IMR-90 (cell line): ENCODE measurements at regions not wholly inside any gene's neighbourhood (a gene's known extent, or its start where the extent isn't known, plus 50 kb on each side); places are given as distances from the start of the nearest gene placed in this dataset.

Source experiments
- ATAC-seq: fragments of 200-7000 bp; cut with Tn5 transposase; 2 replicates; pipeline ENCODE4 v1.9.1; 2020; ENCODE audit warnings: low read depth, mild to moderate bottlenecking, moderate library complexity
- BruUV-seq: library from RNA; stranded (reverse); fragments of 400-500 nt; replicated peaks from 2 replicates; lab custom pipeline; 2021; lab: Mats Ljungman, UMichigan
- CTCF ChIA-PET: fragments of 300-600 bp; formaldehyde crosslinking; extraction: SDS; loops from one replicate; lab custom pipeline; 2021; ENCODE audit warnings: antibody characterized with exemption; lab: Yijun Ruan, JAX
- POLR2A ChIA-PET: fragments of 300-600 bp; sonication (Branson Sonifier 250); formaldehyde crosslinking; loops from one replicate; lab custom pipeline; 2022; ENCODE audit warnings: antibody characterized with exemption; ENCODE audit not compliant: unreplicated experiment; lab: Charles Lee
- DNase-seq: peaks from one replicate; pipeline ENCODE4 v3.0.0; 2013
- H2AFZ ChIP-seq: replicated peaks from 2 replicates; pipeline ENCODE3; 2013; ENCODE audit warnings: low read length, mild to moderate bottlenecking; ENCODE audit not compliant: poor library complexity
- H2AK5ac ChIP-seq: 2 replicates; pipeline ENCODE4 v1.6.1; 2013; ENCODE audit warnings: low read depth, low read length, inconsistent platforms
- H2AK9ac ChIP-seq: replicated peaks from 2 replicates; pipeline ENCODE3; 2013; ENCODE audit warnings: mild to moderate bottlenecking, low read depth, low read length, moderate library complexity; ENCODE audit not compliant: poor library complexity
- H2BK120ac ChIP-seq: 2 replicates; pipeline ENCODE4 v1.6.1; 2013; ENCODE audit warnings: low read depth, low read length, inconsistent platforms
- H2BK15ac ChIP-seq: 3 replicates; pipeline ENCODE4 v1.6.1; 2013; ENCODE audit warnings: low read depth, low read length, inconsistent platforms
- H2BK20ac ChIP-seq: 2 replicates; pipeline ENCODE4 v1.6.1; 2013; ENCODE audit warnings: low read depth, mild to moderate bottlenecking, inconsistent platforms, low read length, moderate library complexity
- H2BK5ac ChIP-seq: 2 replicates; pipeline ENCODE4 v1.6.1; 2013; ENCODE audit warnings: mild to moderate bottlenecking, low read depth, low read length, inconsistent platforms; ENCODE audit not compliant: poor library complexity, severe bottlenecking
- H3K14ac ChIP-seq: replicated peaks from 2 replicates; pipeline ENCODE4 v1.6.1; 2013; ENCODE audit warnings: low read depth, low read length, inconsistent platforms
- H3K18ac ChIP-seq: 2 replicates; pipeline ENCODE4 v1.6.1; 2013; ENCODE audit warnings: low read depth, low read length, control low read depth
- H3K23ac ChIP-seq: 2 replicates; pipeline ENCODE4 v1.6.1; 2013; ENCODE audit warnings: low read depth, low read length, inconsistent platforms
- H3K27ac ChIP-seq: 2 replicates; pipeline ENCODE4 v1.5.1; 2013; ENCODE audit warnings: mild to moderate bottlenecking, control low read depth, low read length; ENCODE audit not compliant: insufficient read depth
- H3K27me3 ChIP-seq: 2 replicates; pipeline ENCODE4 v1.6.1; 2013; ENCODE audit warnings: low read length; ENCODE audit not compliant: control insufficient read depth, insufficient read depth
- H3K36me3 ChIP-seq: 2 replicates; pipeline ENCODE4 v1.6.1; 2013; ENCODE audit warnings: low read length, mixed read lengths; ENCODE audit not compliant: control insufficient read depth, insufficient read depth
- H3K4ac ChIP-seq: 2 replicates; pipeline ENCODE4 v1.6.1; 2013; ENCODE audit warnings: low read depth, low read length, inconsistent platforms
- H3K4me1 ChIP-seq: 2 replicates; pipeline ENCODE4 v1.6.1; 2013; ENCODE audit warnings: low read length, mixed read lengths; ENCODE audit not compliant: control insufficient read depth, insufficient read depth
- H3K4me2 ChIP-seq: 2 replicates; pipeline ENCODE4 v1.6.1; 2013; ENCODE audit warnings: low read depth, mild to moderate bottlenecking, control low read depth, low read length, moderate library complexity
- H3K4me3 ChIP-seq: 2 replicates; pipeline ENCODE4 v1.5.1; 2013; ENCODE audit warnings: low read depth, mild to moderate bottlenecking, control low read depth, low read length, moderate library complexity; ENCODE audit not compliant: insufficient read depth
- H3K56ac ChIP-seq: 2 replicates; pipeline ENCODE4 v1.6.1; 2013; ENCODE audit warnings: low read length, inconsistent platforms; ENCODE audit not compliant: insufficient read depth; ENCODE audit errors: extremely low read depth
- H3K79me1 ChIP-seq, 2 experiments: 2 replicates each; pipeline ENCODE4 v1.6.1; 2013; ENCODE audit warnings: low read length in 2 of 2, inconsistent platforms in 1 of 2, low read depth in 1 of 2
- H3K9ac ChIP-seq: 2 replicates; pipeline ENCODE4 v1.6.1; 2013; ENCODE audit warnings: low read depth, low read length, control low read depth
- H3K9me1 ChIP-seq: 2 replicates; pipeline ENCODE4 v1.6.1; 2013; ENCODE audit warnings: low read length, inconsistent platforms; ENCODE audit not compliant: insufficient read depth
- H3K9me3 ChIP-seq: 2 replicates; pipeline ENCODE4 v1.6.1; 2013; ENCODE audit warnings: low read length; ENCODE audit not compliant: control insufficient read depth, insufficient read depth
- H4K20me1 ChIP-seq: 2 replicates; pipeline ENCODE4 v1.6.1; 2013; ENCODE audit warnings: low read length, inconsistent platforms; ENCODE audit not compliant: insufficient read depth
- H4K5ac ChIP-seq: 2 replicates; pipeline ENCODE4 v1.6.1; 2013; ENCODE audit warnings: mild to moderate bottlenecking, low read depth, low read length, control low read depth
- H4K8ac ChIP-seq, 2 experiments: 2 replicates each; pipeline ENCODE4 v1.6.1; 2013; ENCODE audit warnings: low read depth in 2 of 2, low read length in 2 of 2, control low read depth in 1 of 2, inconsistent platforms in 1 of 2
- H4K91ac ChIP-seq: 2 replicates; pipeline ENCODE4 v1.6.1; 2013; ENCODE audit warnings: low read depth, low read length, inconsistent platforms; ENCODE audit not compliant: insufficient read depth
- CEBPB ChIP-seq: IDR thresholded peaks from 2 replicates; pipeline ENCODE4 v1.6.1; 2012; ENCODE audit warnings: low read depth, low read length, improper control_type of control experiment
- CHD1 ChIP-seq: IDR thresholded peaks from 2 replicates; pipeline ENCODE4 v1.6.1; 2012; ENCODE audit warnings: low read depth, low read length, improper control_type of control experiment
- POLR2A ChIP-seq: IDR thresholded peaks from 2 replicates; pipeline ENCODE4 v1.6.1; 2012; ENCODE audit warnings: mild to moderate bottlenecking, low read depth, low read length
- RAD21 ChIP-seq: IDR thresholded peaks from 2 replicates; pipeline ENCODE4 v1.6.1; 2012; ENCODE audit warnings: low read length, improper control_type of control experiment
- RCOR1 ChIP-seq: IDR thresholded peaks from 2 replicates; pipeline ENCODE4 v1.6.1; 2012; ENCODE audit warnings: mild to moderate bottlenecking, low read length, improper control_type of control experiment; ENCODE audit not compliant: insufficient replicate concordance
- RFX5 ChIP-seq: IDR thresholded peaks from 2 replicates; pipeline ENCODE4 v1.8.0; 2012; ENCODE audit warnings: low read depth, mild to moderate bottlenecking, low read length, moderate library complexity
- WGBS, 2 experiments: methylation state at CpG; one replicate each; pipeline versions ENCODE4 v1.1.5 to v1.1.7; 2013; ENCODE audit warnings: missing lambda C conversion rate in 2 of 2; ENCODE audit not compliant: insufficient read length in 1 of 2; ENCODE audit errors: extremely low coverage in 2 of 2; 5-methylcytosine and 5-hydroxymethylcytosine counted together
- dilution Hi-C: fragments of 300-500 bp; cut with HindIII; formaldehyde crosslinking; loops from one replicate; pipeline ENCODE4 v1.14.3; 2018; ENCODE audit warnings: low sequenced_read_pairs; ENCODE audit not compliant: unreplicated experiment
- in situ Hi-C: fragments of 300-500 bp; cut with MboI; formaldehyde crosslinking; loops from 3 replicates; pipeline ENCODE4 v1.14.3; 2019; ENCODE audit warnings: low sequenced_read_pairs, inconsistent platforms, mixed read lengths
- intact Hi-C: fragments of 100-400 bp; cut with micrococcal nuclease; formaldehyde crosslinking; loops from 2 replicates; pipeline ENCODE4 v1.10.0; 2022

- Histone ChIP-seq H3K18ac (no peak overlapping the region), H2BK20ac (no peak overlapping the region), H3K79me1 (no peaks in the 10 kb centered on the region), H3K4me3 (no peak overlapping the region), H4K8ac (no peak overlapping the region), H2BK5ac (no peak overlapping the region), H2AK5ac (no peak overlapping the region), H2AK9ac (no peak overlapping the region), H3K14ac (no peak overlapping the region), H3K23ac (no peak overlapping the region), H3K36me3 (no peaks in the 10 kb centered on the region), H2BK15ac (no peak overlapping the region), H3K4me2 (no peak overlapping the region), H3K56ac (no peak overlapping the region), H3K4me1 (no peaks in the 10 kb centered on the region), H3K9me3 (no peaks in the 10 kb centered on the region), H3K9ac (no peak overlapping the region), H2AFZ (no peak overlapping the region), H4K5ac (no peak overlapping the region), H3K27me3 (no peaks in the 10 kb centered on the region), H4K91ac (no peak overlapping the region), H3K9me1 (no peaks in the 10 kb centered on the region), H2BK120ac (no peak overlapping the region), H3K27ac (no peak overlapping the region), H3K4ac (no peak overlapping the region), H4K20me1 (no peaks in the 10 kb centered on the region)
- dilution Hi-C loops (no loop called here), in situ Hi-C loops (no loop called here), intact Hi-C loops (no loop called here)
- DNase-seq (no peak), ATAC-seq (no peak)
- BruUV-seq: no TSS peak
- ChIA-PET POLR2A (no interaction called here), CTCF (no interaction called here)
- WGBS, 2 experiments: 64% methylated on average over 5 of the region's 10 CpGs; no CpG with 5 or more reads in 1 of the 2 experiments
- no peak for TF ChIP-seq POLR2A
- TF ChIP-seq RFX5: no peak
- TF ChIP-seq RAD21: no peak
- no peak for TF ChIP-seq CEBPB
- TF ChIP-seq CHD1: no peak
- TF ChIP-seq RCOR1: no peak
Observed at GRCh38 chr12:113575386-113575785, 103.7 kb upstream of the LHX5 start.
